Muscle layer of duodenum (tissue), 2 donors: ENCODE measurements at regions not wholly inside any gene's neighbourhood (a gene's known extent, or its start where the extent isn't known, plus 50 kb on each side); places are given as distances from the start of the nearest gene placed in this dataset.

Experiments used
- H3K27ac ChIP-seq: one replicate; pipeline ENCODE4 v1.7.0; 2013; ENCODE audit warnings: mild to moderate bottlenecking, low read length
- H3K27me3 ChIP-seq: one replicate; pipeline ENCODE4 v1.7.0; 2013; ENCODE audit warnings: low read depth, mild to moderate bottlenecking, control low read depth, low read length
- H3K36me3 ChIP-seq, 2 donors: one replicate each; pipeline ENCODE4 v1.7.0; 2013; ENCODE audit warnings: low read length in 2 of 2, control low read depth in 1 of 2, mild to moderate bottlenecking in 1 of 2; ENCODE audit not compliant: insufficient read depth in 2 of 2, control insufficient read depth in 1 of 2
- H3K4me1 ChIP-seq, 2 donors: one replicate each; pipeline ENCODE4 v1.7.0; 2013; ENCODE audit warnings: low read length in 2 of 2, mild to moderate bottlenecking in 2 of 2, control low read depth in 1 of 2, moderate library complexity in 1 of 2; ENCODE audit not compliant: insufficient read depth in 2 of 2, control insufficient read depth in 1 of 2
- H3K4me3 ChIP-seq, 2 donors: one replicate each; pipeline ENCODE4 v1.7.0; 2013; ENCODE audit warnings: low read length in 2 of 2, low read depth in 1 of 2, mild to moderate bottlenecking in 1 of 2
- H3K9me3 ChIP-seq, 2 donors: one replicate each; pipeline ENCODE4 v1.7.0; 2013; ENCODE audit warnings: low read length in 2 of 2, control low read depth in 1 of 2, mild to moderate bottlenecking in 1 of 2; ENCODE audit not compliant: control insufficient read depth in 1 of 2
- donor health status: healthy.

GRCh38 chr6:169994739-169995138 is 243.3 kb downstream of the ERMARD start:
- Histone ChIP-seq H3K9me3 (no peaks in the 10 kb centered on the region), H3K4me3 (no peak overlapping the region), H3K27me3 (no peaks in the 10 kb centered on the region), H3K27ac (no peak overlapping the region), H3K4me1 (no peaks in the 10 kb centered on the region), H3K36me3 (no peaks in the 10 kb centered on the region)

- Histone ChIP-seq H3K4me1 (no peaks in the 10 kb centered on the region), H3K27me3 (no peaks in the 10 kb centered on the region), H3K4me3 (no peak overlapping the region), H3K36me3 (no peaks in the 10 kb centered on the region), H3K27ac (no peak overlapping the region), H3K9me3 (no peaks in the 10 kb centered on the region)
These were observed 242.5 kb downstream of the ERMARD start for GRCh38 chr6:169993861-169994481.

- H3K4me3 ChIP-seq: no peak overlapping the region
- H3K27ac ChIP-seq: no peak overlapping the region
- no peaks in the 10 kb centered on the region for H3K4me1 ChIP-seq
- no peaks in the 10 kb centered on the region for H3K36me3 ChIP-seq
- no peaks in the 10 kb centered on the region for H3K9me3 ChIP-seq
- H3K27me3 ChIP-seq: no peaks in the 10 kb centered on the region
These were observed 240.5 kb downstream of the ERMARD start for GRCh38 chr6:169991913-169992312.

GRCh38 chr6:169991031-169991390 is 239.6 kb downstream of the ERMARD start:
- Histone ChIP-seq H3K36me3 (no peaks in the 10 kb centered on the region), H3K4me1 (no peaks in the 10 kb centered on the region), H3K9me3 (no peaks in the 10 kb centered on the region), H3K4me3 (no peak overlapping the region), H3K27ac (no peak overlapping the region), H3K27me3 (no peaks in the 10 kb centered on the region)

GRCh38 chr6:169990095-169991030 is 238.9 kb downstream of the ERMARD start:
- Histone ChIP-seq H3K9me3 (no peaks in the 10 kb centered on the region), H3K36me3 (no peaks in the 10 kb centered on the region), H3K4me3 (no peak overlapping the region), H3K27ac (no peak overlapping the region), H3K27me3 (no peaks in the 10 kb centered on the region), H3K4me1 (no peaks in the 10 kb centered on the region)

GRCh38 chr6:169989594-169989993 is 238.2 kb downstream of the ERMARD start:
- no peak overlapping the region for H3K4me3 ChIP-seq
- no peaks in the 10 kb centered on the region for H3K27me3 ChIP-seq
- H3K27ac ChIP-seq: no peak overlapping the region
- H3K4me1 ChIP-seq: no peaks in the 10 kb centered on the region
- no peaks in the 10 kb centered on the region for H3K36me3 ChIP-seq
- no peaks in the 10 kb centered on the region for H3K9me3 ChIP-seq

- Histone ChIP-seq H3K36me3 (no peaks in the 10 kb centered on the region), H3K9me3 (no peaks in the 10 kb centered on the region), H3K4me1 (no peaks in the 10 kb centered on the region), H3K27me3 (no peaks in the 10 kb centered on the region), H3K4me3 (no peak overlapping the region), H3K27ac (no peak overlapping the region)
These were observed 237.5 kb downstream of the ERMARD start for GRCh38 chr6:169988769-169989550.

GRCh38 chr6:169986848-169987498 is 235.6 kb downstream of the ERMARD start:
- Histone ChIP-seq H3K4me1 (no peaks in the 10 kb centered on the region), H3K27me3 (no peaks in the 10 kb centered on the region), H3K4me3 (no peak overlapping the region), H3K9me3 (no peaks in the 10 kb centered on the region), H3K36me3 (no peaks in the 10 kb centered on the region), H3K27ac (no peak overlapping the region)

- H3K4me1 ChIP-seq: no peaks in the 10 kb centered on the region
- no peak overlapping the region for H3K27ac ChIP-seq
- no peak overlapping the region for H3K4me3 ChIP-seq
- no peaks in the 10 kb centered on the region for H3K27me3 ChIP-seq
- H3K36me3 ChIP-seq: no peaks in the 10 kb centered on the region
- H3K9me3 ChIP-seq: no peaks in the 10 kb centered on the region
These were observed 234.9 kb downstream of the ERMARD start for GRCh38 chr6:169986171-169986847.

- H3K4me3 ChIP-seq: no peak overlapping the region
- no peak overlapping the region for H3K27ac ChIP-seq
- H3K36me3 ChIP-seq: no peaks in the 10 kb centered on the region
- no peaks in the 10 kb centered on the region for H3K27me3 ChIP-seq
- no peaks in the 10 kb centered on the region for H3K9me3 ChIP-seq
- no peaks in the 10 kb centered on the region for H3K4me1 ChIP-seq
These were observed 233.9 kb downstream of the ERMARD start for GRCh38 chr6:169985121-169986015.
